ENCODE measurements at regions not wholly inside any gene's neighbourhood (a gene's known extent, or its start where the extent isn't known, plus 50 kb on each side); places are given as distances from the start of the nearest gene placed in this dataset.

GRCh38 chrX:915427-916229, 285.0 kb downstream of the SHOX start:
- intact Hi-C loops (cut with micrococcal nuclease), result no loop called here
- Histone ChIP-seq H3K4me3 (ENCODE audit: control extremely low read depth in 1 of 5, extremely low read depth in 1 of 5, insufficient read depth in 1 of 5, low read depth in 2 of 5, low read length in 4 of 5) (no peak overlapping the region), H3K4me2 (replicated peaks; ENCODE audit: low read depth, low read length, poor library complexity, severe bottlenecking) (no peak overlapping the region), H3K4me1 (ENCODE audit: control insufficient read depth in 2 of 2, insufficient read depth in 2 of 2, low read length in 2 of 2) (no peaks in the 10 kb centered on the region), H4K20me1 (ENCODE audit: control insufficient read depth, insufficient read depth, low read length, poor library complexity, severe bottlenecking) (no peaks in the 10 kb centered on the region), H3K9me3 (ENCODE audit: control extremely low read depth in 1 of 3, control insufficient read depth in 2 of 3, insufficient read depth in 1 of 3, low read length in 2 of 3) (peaks cover 0 to 12% (median 0%) of the 10 kb centered on the region in 3 donors), H3K79me2 (ENCODE audit: control insufficient read depth, insufficient read depth, low read length) (no peaks in the 10 kb centered on the region), H3K36me3 (replicated peaks in 1 of 2; ENCODE audit: control extremely low read depth in 1 of 2, control insufficient read depth in 1 of 2, extremely low read depth in 1 of 2, insufficient read depth in 2 of 2, low read length in 1 of 2) (no peaks in the 10 kb centered on the region), H2AFZ (ENCODE audit: insufficient read depth, low read depth, low read length, poor library complexity, severe bottlenecking) (no peak overlapping the region), H3K9ac (ENCODE audit: low read length) (no peak overlapping the region), H3K27me3 (replicated peaks in 1 of 4; ENCODE audit: control extremely low read depth in 1 of 4, control insufficient read depth in 3 of 4, insufficient read depth in 4 of 4, low read length in 3 of 4) (no peaks in the 10 kb centered on the region), H3K27ac (ENCODE audit: low read length in 2 of 2) (no peak overlapping the region)
- H3K9me3 Mint-ChIP-seq (ENCODE audit: insufficient read depth), result no peaks in the 10 kb centered on the region
- CTCF ChIA-PET, result no interaction called here
- no peak overlapping the region for H3K27ac Mint-ChIP-seq
- TF ChIP-seq CTCF (IDR thresholded peaks at IDR 0.05), result no peak
- no peak for TF ChIP-seq EZH2 (IDR thresholded peaks at IDR 0.05; ENCODE audit: borderline replicate concordance, insufficient read depth, low read depth, low read length, poor library complexity, severe bottlenecking)
- 72% methylated on average over 11 of the region's 15 CpGs for WGBS (ENCODE audit: insufficient coverage)
- no peaks in the 10 kb centered on the region for H3K27me3 Mint-ChIP-seq
- H3K4me1 Mint-ChIP-seq, result no peaks in the 10 kb centered on the region
- ATAC-seq (ENCODE audit: low read depth) (peak; percentile 31), DNase-seq (no peak)
- POLR2A ChIA-PET, result no interaction called here
- H3K4me3 Mint-ChIP-seq, result no peak overlapping the region

- intact Hi-C loops (cut with micrococcal nuclease), result no loop called here
- DNase-seq (no peak), ATAC-seq (ENCODE audit: low read depth) (no peak)
- no peak overlapping the region for H3K4me3 Mint-ChIP-seq
- H3K27ac Mint-ChIP-seq, result no peak overlapping the region
- Histone ChIP-seq H3K4me1 (ENCODE audit: control insufficient read depth in 2 of 2, insufficient read depth in 2 of 2, low read length in 2 of 2) (no peaks in the 10 kb centered on the region), H3K4me2 (replicated peaks; ENCODE audit: low read depth, low read length, poor library complexity, severe bottlenecking) (no peak overlapping the region), H2AFZ (ENCODE audit: insufficient read depth, low read depth, low read length, poor library complexity, severe bottlenecking) (no peak overlapping the region), H3K9ac (ENCODE audit: low read length) (no peak overlapping the region), H3K79me2 (ENCODE audit: control insufficient read depth, insufficient read depth, low read length) (no peaks in the 10 kb centered on the region), H3K9me3 (ENCODE audit: control extremely low read depth in 1 of 3, control insufficient read depth in 2 of 3, insufficient read depth in 1 of 3, low read length in 2 of 3) (peaks cover 0 to 12% (median 0%) of the 10 kb centered on the region in 3 donors), H3K27ac (ENCODE audit: low read length in 2 of 2) (no peak overlapping the region), H3K4me3 (ENCODE audit: control extremely low read depth in 1 of 5, extremely low read depth in 1 of 5, insufficient read depth in 1 of 5, low read depth in 2 of 5, low read length in 4 of 5) (no peak overlapping the region), H4K20me1 (ENCODE audit: control insufficient read depth, insufficient read depth, low read length, poor library complexity, severe bottlenecking) (no peaks in the 10 kb centered on the region), H3K27me3 (replicated peaks in 1 of 4; ENCODE audit: control extremely low read depth in 1 of 4, control insufficient read depth in 3 of 4, insufficient read depth in 4 of 4, low read length in 3 of 4) (no peaks in the 10 kb centered on the region), H3K36me3 (replicated peaks in 1 of 2; ENCODE audit: control extremely low read depth in 1 of 2, control insufficient read depth in 1 of 2, extremely low read depth in 1 of 2, insufficient read depth in 2 of 2, low read length in 1 of 2) (no peaks in the 10 kb centered on the region)
- POLR2A ChIA-PET, result no interaction called here
- no peaks in the 10 kb centered on the region for H3K4me1 Mint-ChIP-seq
- no peaks in the 10 kb centered on the region for H3K27me3 Mint-ChIP-seq
- CTCF ChIA-PET, result no interaction called here
- no peak for TF ChIP-seq CTCF (IDR thresholded peaks at IDR 0.05)
- no peak for TF ChIP-seq EZH2 (IDR thresholded peaks at IDR 0.05; ENCODE audit: borderline replicate concordance, insufficient read depth, low read depth, low read length, poor library complexity, severe bottlenecking)
- no peaks in the 10 kb centered on the region for H3K9me3 Mint-ChIP-seq (ENCODE audit: insufficient read depth)
Measured at GRCh38 chrX:914206-914605, 283.6 kb downstream of the SHOX start.
